ENCODE measurements at regions not wholly inside any gene's neighbourhood (a gene's known extent, or its start where the extent isn't known, plus 50 kb on each side); places are given as distances from the start of the nearest gene placed in this dataset.

GRCh38 chr13:109843695-109844094 lies 57.3 kb upstream of the IRS2 start:
- Mint-ChIP-seq H3K27ac (no peak overlapping the region), H3K4me3 (no peak overlapping the region), H3K4me1 (ENCODE audit: low read depth) (peaks cover 9% of the 10 kb centered on the region), H3K36me3 (no peaks in the 10 kb centered on the region), H3K9me3 (ENCODE audit: low read depth) (no peaks in the 10 kb centered on the region), H3K27me3 (peaks cover 17% of the 10 kb centered on the region)

DNA sequence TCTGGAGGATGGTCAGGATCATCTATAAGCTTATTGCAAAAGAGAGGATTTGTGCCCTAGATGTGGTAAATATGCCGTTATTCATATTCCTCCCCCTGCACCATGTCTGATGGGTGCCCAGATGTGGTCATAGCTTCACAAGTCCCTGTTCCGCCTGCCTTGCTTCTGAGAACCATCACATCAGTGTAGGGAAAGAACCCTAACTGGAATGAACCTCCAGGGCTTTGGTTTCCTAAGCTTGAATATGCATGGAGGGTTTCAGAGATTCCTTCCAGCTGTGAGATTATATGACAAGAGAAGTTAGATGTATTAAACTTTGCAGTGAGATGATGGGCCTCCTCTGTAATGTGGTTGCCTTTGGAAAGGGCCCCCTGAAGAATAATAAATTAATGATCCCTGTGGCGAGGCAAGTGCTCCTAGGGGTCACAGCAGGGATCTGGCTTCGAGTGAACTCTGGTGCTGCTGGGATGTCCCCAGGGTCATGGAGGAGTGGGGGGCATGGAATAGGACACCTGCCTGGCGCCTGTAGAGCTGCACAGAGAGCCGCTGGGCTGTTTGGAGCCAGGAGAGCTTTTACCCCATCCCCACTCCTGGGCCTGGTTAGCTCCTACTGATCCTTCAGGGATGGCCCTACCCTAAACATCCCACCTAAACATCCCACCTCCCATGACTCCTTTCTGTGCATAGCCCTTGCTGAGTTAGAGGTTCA lies 56.0 kb upstream of the IRS2 start:
- Mint-ChIP-seq H3K9me3 (ENCODE audit: low read depth) (no peaks in the 10 kb centered on the region), H3K4me1 (ENCODE audit: low read depth) (peaks cover 9% of the 10 kb centered on the region), H3K27ac (no peak overlapping the region), H3K27me3 (peaks cover 17% of the 10 kb centered on the region), H3K36me3 (no peaks in the 10 kb centered on the region), H3K4me3 (no peak overlapping the region)

DNA sequence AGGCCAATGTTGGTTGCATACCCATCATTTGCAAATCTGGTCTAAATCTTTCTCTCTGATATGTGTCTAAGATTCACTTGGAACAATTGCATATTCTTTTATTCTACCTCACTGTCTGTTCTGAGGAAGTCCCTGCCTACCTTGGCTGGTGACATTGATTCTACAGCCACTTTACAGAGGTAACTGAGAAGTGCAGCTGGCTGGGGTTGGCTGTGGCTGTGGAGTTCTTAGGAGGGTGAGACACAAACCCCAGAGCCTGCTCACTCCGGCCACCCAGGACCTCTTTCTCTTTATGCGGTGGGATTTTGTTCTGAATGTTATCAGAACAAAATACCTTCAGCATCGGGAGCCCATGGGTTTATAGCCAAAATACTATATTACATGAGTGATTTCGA lies 54.5 kb upstream of the IRS2 start:
- H3K9me3 Mint-ChIP-seq (ENCODE audit: low read depth), result no peaks in the 10 kb centered on the region
- no peak overlapping the region for H3K4me3 Mint-ChIP-seq
- H3K27me3 Mint-ChIP-seq, result peaks cover 10% of the 10 kb centered on the region
- H3K27ac Mint-ChIP-seq, result no peak overlapping the region
- no peaks in the 10 kb centered on the region for H3K36me3 Mint-ChIP-seq
- H3K4me1 Mint-ChIP-seq (ENCODE audit: low read depth), result peaks cover 9% of the 10 kb centered on the region

DNA sequence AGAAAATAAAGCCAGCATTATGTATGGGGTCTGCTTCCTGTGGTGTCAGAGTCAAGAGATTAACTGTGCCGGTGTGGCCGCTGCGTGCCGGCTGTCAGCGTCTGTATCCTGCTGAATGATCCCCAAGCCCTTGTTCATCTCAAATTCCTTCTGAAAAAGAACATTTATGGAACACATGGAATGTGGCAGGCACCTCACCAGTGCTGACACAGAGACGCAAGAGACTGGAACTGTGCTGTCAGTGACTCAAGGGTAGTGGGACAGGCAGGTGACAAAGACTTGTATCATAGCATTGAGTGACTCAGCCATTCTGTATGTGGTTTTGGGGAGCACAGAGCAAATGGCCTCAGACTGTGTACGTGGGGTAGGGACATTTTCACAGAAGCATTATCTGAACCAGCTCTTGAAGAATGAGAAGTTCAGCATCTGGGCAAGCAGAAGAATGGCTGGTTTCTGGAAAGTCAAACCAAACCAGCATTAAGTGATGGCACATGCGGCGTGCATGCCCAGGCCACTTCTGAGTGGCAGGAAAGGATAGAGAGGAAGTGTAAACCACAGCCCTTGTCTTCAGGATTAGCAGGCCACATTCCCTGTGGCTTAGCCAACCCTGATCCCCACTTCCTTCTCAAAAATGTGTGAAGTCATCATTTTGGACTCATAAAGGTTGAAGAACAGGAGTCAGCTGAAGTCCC lies 54.0 kb upstream of the IRS2 start:
- no peak overlapping the region for H3K4me3 Mint-ChIP-seq
- peak overlapping the region; percentile 30 for H3K27ac Mint-ChIP-seq

GRCh38 chr13:109836629-109837607 lies 50.5 kb upstream of the IRS2 start:
- Mint-ChIP-seq H3K27ac (no peak overlapping the region), H3K36me3 (no peaks in the 10 kb centered on the region), H3K9me3 (ENCODE audit: low read depth) (no peaks in the 10 kb centered on the region), H3K4me1 (ENCODE audit: low read depth) (peaks cover 9% of the 10 kb centered on the region), H3K4me3 (no peak overlapping the region), H3K27me3 (peaks cover 20% of the 10 kb centered on the region)

More for the DNA sequence above, 54.0 kb upstream of the IRS2 start:
- H3K36me3 Mint-ChIP-seq, result no peaks in the 10 kb centered on the region
- H3K4me1 Mint-ChIP-seq (ENCODE audit: low read depth), result peaks cover 9% of the 10 kb centered on the region
- no peaks in the 10 kb centered on the region for H3K9me3 Mint-ChIP-seq (ENCODE audit: low read depth)
- H3K27me3 Mint-ChIP-seq, result peaks cover 12% of the 10 kb centered on the region
